A673 (cell line): ENCODE measurements at regions not wholly inside any gene's neighbourhood (a gene's known extent, or its start where the extent isn't known, plus 50 kb on each side); places are given as distances from the start of the nearest gene placed in this dataset.

Source experiments
- CTCF ChIP-seq: fragments of 300-800, 200-600 bp; sonication (generic); conservative IDR thresholded peaks from 2 replicates; pipeline ENCODE4 v1.5.1; 2017; ENCODE audit warnings: low read depth, mild to moderate bottlenecking, antibody characterized with exemption, low read length, moderate library complexity, mixed read lengths
- EZH2 ChIP-seq: fragments of 200-600 bp; sonication (generic); IDR thresholded peaks from 2 replicates; pipeline ENCODE4 v1.6.1; 2017; ENCODE audit warnings: borderline replicate concordance, low read depth, mild to moderate bottlenecking, mixed read lengths, antibody characterized with exemption, low read length; ENCODE audit not compliant: poor library complexity, severe bottlenecking

GRCh38 chr22:48834404-48834803, 993.3 kb downstream of the BRD1 start:
- TF ChIP-seq CTCF (no peak), EZH2 (no peak)
